HUES6 (cell line): ENCODE measurements at regions not wholly inside any gene's neighbourhood (a gene's known extent, or its start where the extent isn't known, plus 50 kb on each side); places are given as distances from the start of the nearest gene placed in this dataset.

ENCODE experiments used
- H3K27ac ChIP-seq: 2 replicates; pipeline ENCODE4 v1.7.0; 2013; ENCODE audit warnings: low read depth, mild to moderate bottlenecking, low read length, inconsistent platforms
- H3K27me3 ChIP-seq: 2 replicates; pipeline ENCODE4 v1.6.1; 2013; ENCODE audit warnings: low read length; ENCODE audit not compliant: control insufficient read depth, insufficient read depth
- H3K36me3 ChIP-seq: 2 replicates; pipeline ENCODE4 v1.6.1; 2013; ENCODE audit warnings: low read length; ENCODE audit not compliant: control insufficient read depth, insufficient read depth
- H3K4me1 ChIP-seq: 2 replicates; pipeline ENCODE4 v1.6.1; 2013; ENCODE audit warnings: low read length; ENCODE audit not compliant: control insufficient read depth, insufficient read depth
- H3K4me3 ChIP-seq: 2 replicates; pipeline ENCODE4 v1.5.1; 2013; ENCODE audit warnings: low read depth, low read length
- H3K9ac ChIP-seq: one replicate; pipeline ENCODE4 v1.6.1; 2013; ENCODE audit warnings: mild to moderate bottlenecking, low read length
- H3K9me3 ChIP-seq: 2 replicates; pipeline ENCODE4 v1.6.1; 2013; ENCODE audit warnings: low read depth, low read length; ENCODE audit not compliant: control insufficient read depth, insufficient read depth

DNA sequence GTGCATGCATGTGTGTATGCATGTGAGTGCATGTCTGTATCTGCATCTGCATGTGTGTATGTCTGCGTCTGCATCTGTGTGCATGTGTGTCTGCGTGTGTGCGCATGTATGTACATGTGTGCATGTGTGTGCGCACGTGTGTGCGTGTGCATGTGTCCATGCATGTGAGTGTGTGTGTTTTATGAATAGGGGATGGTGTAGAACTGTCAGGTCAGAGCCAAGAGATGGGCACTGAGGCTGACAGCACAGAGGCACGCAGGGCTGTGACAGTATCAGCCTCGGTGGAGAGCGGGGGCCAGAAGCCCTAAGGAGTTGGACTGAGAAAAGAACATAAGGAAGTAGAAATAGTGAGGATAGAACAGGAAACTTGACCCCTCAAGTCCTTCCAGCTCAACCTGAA lies 494.0 kb upstream of the MYT1L start:
- no peak overlapping the region for H3K4me3 ChIP-seq
- no peaks in the 10 kb centered on the region for H3K4me1 ChIP-seq
- peaks cover 4% of the 10 kb centered on the region for H3K9me3 ChIP-seq
- H3K27ac ChIP-seq: no peak overlapping the region
- H3K36me3 ChIP-seq: no peaks in the 10 kb centered on the region
- no peaks in the 10 kb centered on the region for H3K27me3 ChIP-seq
- no peak overlapping the region for H3K9ac ChIP-seq

DNA sequence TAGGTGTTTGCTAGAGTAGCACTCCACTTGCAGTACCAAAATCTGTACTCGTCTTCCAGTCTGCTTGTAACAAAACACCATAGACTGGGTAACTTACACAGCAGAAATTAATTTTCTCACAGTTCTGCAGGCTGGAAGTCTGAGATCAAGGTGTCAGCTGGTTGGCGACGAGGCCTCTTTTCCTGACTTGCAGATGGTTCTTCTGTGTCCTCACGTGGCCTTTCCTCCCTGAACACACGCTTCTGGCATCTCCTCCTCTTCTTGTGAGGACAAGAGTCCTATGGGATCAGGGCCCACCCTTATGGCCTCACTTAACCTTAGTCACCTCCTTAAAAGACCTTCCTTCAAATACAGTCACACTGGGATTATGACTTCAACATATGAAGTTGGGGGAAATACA lies 493.5 kb upstream of the MYT1L start:
- Histone ChIP-seq H3K27me3 (no peaks in the 10 kb centered on the region), H3K4me1 (no peaks in the 10 kb centered on the region), H3K27ac (no peak overlapping the region), H3K4me3 (no peak overlapping the region), H3K36me3 (no peaks in the 10 kb centered on the region), H3K9ac (no peak overlapping the region), H3K9me3 (peaks cover 4% of the 10 kb centered on the region)

DNA sequence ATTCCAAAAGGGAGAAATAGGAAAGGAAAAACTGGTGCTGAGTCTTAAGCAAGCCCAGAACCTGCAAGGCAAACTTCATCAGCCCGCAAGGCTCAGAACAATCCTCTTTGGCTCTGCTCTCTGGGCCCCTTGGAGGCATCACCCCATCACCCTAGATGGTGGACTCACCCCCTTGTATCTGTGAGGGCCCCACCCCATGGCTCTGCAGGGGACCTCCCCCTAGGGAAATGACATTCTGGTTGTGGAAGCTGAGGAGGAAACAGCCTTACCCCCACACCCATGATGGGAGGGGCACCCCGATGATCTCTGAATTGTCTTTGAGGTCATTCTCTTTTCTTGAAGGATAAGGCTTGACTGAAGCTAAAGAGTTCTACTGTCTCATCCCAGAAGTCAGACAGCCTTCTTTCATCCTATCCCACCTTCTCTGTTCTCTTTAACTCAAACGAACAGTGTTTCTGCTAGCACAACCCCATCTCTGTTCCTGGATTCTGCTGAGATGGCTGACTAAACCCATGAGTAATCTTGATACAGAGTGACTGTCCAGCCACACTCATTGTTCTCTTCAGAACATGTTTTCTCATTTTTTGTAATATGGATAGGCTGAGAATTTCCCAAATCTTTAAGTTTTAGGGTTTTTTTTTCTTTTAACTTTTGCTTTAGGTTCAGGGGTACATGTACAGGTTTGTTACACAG lies 492.1 kb upstream of the MYT1L start:
- Histone ChIP-seq H3K27ac (no peak overlapping the region), H3K36me3 (no peaks in the 10 kb centered on the region), H3K27me3 (no peaks in the 10 kb centered on the region), H3K4me3 (no peak overlapping the region), H3K9ac (no peak overlapping the region), H3K4me1 (no peaks in the 10 kb centered on the region), H3K9me3 (peaks cover 4% of the 10 kb centered on the region)

DNA sequence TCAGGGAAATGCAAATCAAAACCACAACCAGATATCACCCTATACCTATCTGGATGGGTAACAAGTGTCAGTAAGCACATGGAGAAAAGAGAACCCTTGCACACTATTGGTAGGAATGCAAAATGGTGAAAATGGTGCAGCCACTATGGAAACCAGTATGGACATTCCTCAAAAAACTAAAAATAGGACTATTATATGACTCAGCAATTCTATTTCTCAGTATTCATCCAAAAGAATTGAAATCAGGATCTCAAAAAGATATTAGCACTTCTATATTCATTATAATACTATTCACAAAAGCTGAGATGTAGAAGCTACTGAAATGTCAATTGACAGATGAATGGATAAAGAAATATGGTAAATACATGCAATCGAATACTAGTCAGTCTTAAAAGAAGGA lies 491.1 kb upstream of the MYT1L start:
- Histone ChIP-seq H3K9ac (no peak overlapping the region), H3K27ac (no peak overlapping the region), H3K4me1 (no peaks in the 10 kb centered on the region), H3K9me3 (peaks cover 4% of the 10 kb centered on the region), H3K27me3 (no peaks in the 10 kb centered on the region), H3K36me3 (no peaks in the 10 kb centered on the region), H3K4me3 (no peak overlapping the region)

DNA sequence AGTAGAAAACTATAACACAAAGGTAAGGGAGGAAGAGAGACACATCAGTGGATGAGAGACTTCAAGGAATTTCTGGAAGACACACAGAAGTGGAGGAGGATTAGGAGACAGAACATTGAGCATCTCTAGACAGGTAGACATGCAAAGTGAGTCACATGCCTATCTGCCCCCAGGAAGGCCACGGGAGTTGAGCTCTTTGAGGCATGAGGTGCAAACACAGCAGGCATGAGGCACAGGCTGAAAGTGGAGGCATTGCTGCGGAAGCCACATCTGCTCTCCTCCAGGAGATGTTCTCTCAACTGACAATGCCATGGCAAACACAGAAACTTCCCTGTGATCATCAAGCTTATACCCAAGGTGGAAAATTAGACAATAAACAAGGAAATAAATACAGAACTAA lies 481.6 kb upstream of the MYT1L start:
- Histone ChIP-seq H3K4me3 (no peak overlapping the region), H3K36me3 (no peaks in the 10 kb centered on the region), H3K27ac (no peak overlapping the region), H3K4me1 (no peaks in the 10 kb centered on the region), H3K27me3 (no peaks in the 10 kb centered on the region), H3K9me3 (peaks cover 14% of the 10 kb centered on the region), H3K9ac (no peak overlapping the region)

DNA sequence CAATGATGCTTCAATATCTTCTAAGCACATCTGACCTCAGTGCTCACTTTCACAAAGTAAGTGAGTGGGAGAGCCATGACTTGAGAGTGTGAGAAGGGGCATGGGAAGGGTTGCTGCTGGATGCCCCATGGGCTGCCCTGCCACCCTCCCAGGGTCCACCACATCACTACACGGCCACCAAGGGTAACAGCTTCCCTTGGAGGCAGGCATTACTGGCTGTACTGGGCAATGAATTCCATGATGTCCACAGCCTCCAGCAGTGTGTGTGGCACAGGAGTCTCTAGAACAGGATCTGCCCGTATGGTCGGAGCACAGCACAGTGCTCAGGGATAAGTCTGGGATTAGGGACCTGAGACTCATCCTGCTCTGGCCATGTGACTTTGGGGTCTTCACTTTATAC lies 481.0 kb upstream of the MYT1L start:
- H3K4me1 ChIP-seq: no peaks in the 10 kb centered on the region
- peaks cover 14% of the 10 kb centered on the region for H3K9me3 ChIP-seq
- no peaks in the 10 kb centered on the region for H3K27me3 ChIP-seq
- H3K9ac ChIP-seq: no peak overlapping the region
- H3K36me3 ChIP-seq: no peaks in the 10 kb centered on the region
- H3K4me3 ChIP-seq: no peak overlapping the region
- H3K27ac ChIP-seq: no peak overlapping the region

DNA sequence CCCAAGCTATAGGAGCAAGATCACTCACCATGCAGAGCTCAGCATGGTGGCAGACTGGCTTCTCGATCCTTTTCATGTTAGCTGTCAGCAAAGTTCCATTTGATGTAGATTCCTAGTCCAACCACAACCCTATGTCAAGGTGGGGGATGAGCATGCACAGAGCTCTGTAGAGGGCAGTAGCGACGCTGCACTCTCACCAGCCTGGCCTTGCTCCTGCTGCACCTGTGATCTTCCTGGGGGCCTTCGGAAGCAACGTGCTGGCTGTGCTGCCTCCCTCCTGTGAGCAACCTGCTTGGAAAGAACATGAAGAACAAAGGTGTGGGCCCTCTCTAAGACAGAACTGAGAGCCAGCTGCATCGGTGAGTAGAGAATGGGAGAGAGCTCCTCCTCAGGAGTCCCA lies 479.4 kb upstream of the MYT1L start:
- no peak overlapping the region for H3K9ac ChIP-seq
- no peaks in the 10 kb centered on the region for H3K36me3 ChIP-seq
- H3K4me1 ChIP-seq: no peaks in the 10 kb centered on the region
- no peak overlapping the region for H3K4me3 ChIP-seq
- no peak overlapping the region for H3K27ac ChIP-seq
- peaks cover 14% of the 10 kb centered on the region for H3K9me3 ChIP-seq
- H3K27me3 ChIP-seq: no peaks in the 10 kb centered on the region

DNA sequence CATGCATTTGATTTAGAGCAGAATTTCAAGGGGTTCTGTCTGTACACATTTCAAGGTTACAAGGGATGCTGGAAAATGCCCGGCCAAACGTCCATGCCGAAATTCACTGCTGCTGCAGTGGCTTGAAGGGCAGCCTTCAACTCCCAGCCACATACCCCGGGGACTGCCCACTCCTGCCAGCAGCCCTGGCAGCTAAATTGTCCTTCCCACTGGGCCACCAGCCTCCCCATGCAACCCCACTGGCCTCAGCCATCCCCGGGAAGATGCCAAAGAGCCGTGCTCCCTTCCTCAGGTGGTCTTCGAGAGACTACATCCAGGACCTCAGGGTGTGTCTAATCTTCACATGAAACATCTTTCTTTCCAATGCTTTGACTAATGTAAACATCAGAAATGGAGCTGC lies 478.7 kb upstream of the MYT1L start:
- H3K36me3 ChIP-seq: no peaks in the 10 kb centered on the region
- no peak overlapping the region for H3K27ac ChIP-seq
- H3K4me1 ChIP-seq: no peaks in the 10 kb centered on the region
- no peak overlapping the region for H3K9ac ChIP-seq
- H3K27me3 ChIP-seq: no peaks in the 10 kb centered on the region
- no peak overlapping the region for H3K4me3 ChIP-seq
- peaks cover 14% of the 10 kb centered on the region for H3K9me3 ChIP-seq

DNA sequence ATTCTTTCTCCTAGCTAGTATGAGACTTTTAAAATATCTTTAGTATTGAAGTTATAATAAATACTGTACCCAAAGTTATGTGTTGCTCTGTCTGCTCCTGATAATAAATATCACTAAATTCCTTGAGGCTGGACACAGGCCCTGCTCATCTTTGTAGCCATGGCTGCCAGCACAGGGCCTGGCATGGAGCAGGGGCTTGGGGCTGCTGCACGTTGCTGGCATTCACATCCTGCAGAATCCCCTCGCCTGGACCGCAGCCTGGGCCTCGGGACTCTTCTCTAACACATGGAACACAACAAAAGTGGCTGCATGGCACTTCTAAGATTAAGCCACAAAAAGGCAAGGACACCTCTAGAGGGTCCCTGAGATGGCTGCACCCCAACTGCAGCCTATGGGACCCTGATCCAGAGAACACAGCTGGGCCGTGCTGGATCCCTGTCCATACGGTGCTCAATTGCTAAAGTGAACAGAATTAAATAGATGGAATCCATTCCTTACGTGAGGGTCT lies 477.5 kb upstream of the MYT1L start:
- no peak overlapping the region for H3K9ac ChIP-seq
- H3K27me3 ChIP-seq: no peaks in the 10 kb centered on the region
- no peak overlapping the region for H3K27ac ChIP-seq
- no peak overlapping the region for H3K4me3 ChIP-seq
- peaks cover 4% of the 10 kb centered on the region for H3K9me3 ChIP-seq
- no peaks in the 10 kb centered on the region for H3K4me1 ChIP-seq
- H3K36me3 ChIP-seq: no peaks in the 10 kb centered on the region

DNA sequence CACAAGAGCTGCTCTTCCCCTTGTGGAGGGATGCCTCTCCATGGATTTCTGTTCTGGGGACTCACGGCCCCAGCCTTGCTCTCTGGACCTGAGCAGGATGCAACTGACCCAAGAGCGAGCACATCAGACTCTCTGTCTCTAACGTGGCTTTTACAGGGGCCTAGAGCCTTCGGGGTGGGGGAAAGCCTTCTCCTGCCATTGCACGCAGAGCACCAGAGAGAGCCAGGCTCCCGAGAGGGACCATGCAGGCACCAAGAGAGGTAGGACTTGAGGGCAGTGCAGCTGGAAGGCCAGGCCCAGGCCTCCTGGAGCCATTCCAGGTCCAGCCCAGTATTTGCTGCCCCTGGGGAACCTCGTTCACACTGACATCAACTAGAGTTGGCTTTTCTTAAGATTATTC lies 475.6 kb upstream of the MYT1L start:
- no peak overlapping the region for H3K9ac ChIP-seq
- H3K9me3 ChIP-seq: peaks cover 14% of the 10 kb centered on the region
- H3K4me1 ChIP-seq: no peaks in the 10 kb centered on the region
- no peak overlapping the region for H3K27ac ChIP-seq
- H3K36me3 ChIP-seq: no peaks in the 10 kb centered on the region
- H3K4me3 ChIP-seq: no peak overlapping the region
- no peaks in the 10 kb centered on the region for H3K27me3 ChIP-seq

DNA sequence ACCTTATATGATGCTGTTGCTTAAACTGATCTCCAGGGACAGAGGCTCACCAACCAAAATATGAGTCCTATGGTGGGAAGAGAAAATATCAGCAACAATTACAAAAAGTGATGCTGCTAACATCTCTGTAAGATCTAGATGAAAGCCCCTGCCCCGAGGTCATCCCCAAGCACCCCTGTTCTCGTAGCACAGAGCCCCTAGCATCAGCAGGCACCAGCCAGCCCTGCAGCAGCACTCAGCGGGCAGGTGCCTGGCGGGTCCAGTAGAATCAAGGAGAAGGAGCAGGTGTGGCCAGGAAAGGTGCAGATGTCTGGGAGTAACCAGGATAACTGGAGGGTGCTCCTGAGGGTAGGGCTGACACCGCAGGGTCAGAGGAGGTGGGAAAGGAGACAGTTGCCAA lies 474.2 kb upstream of the MYT1L start:
- H3K4me3 ChIP-seq: no peak overlapping the region
- peaks cover 26% of the 10 kb centered on the region for H3K9me3 ChIP-seq

More for the DNA sequence above, 474.2 kb upstream of the MYT1L start:
- H3K36me3 ChIP-seq: no peaks in the 10 kb centered on the region
- H3K9ac ChIP-seq: no peak overlapping the region
- H3K4me1 ChIP-seq: no peaks in the 10 kb centered on the region
- no peak overlapping the region for H3K27ac ChIP-seq
- no peaks in the 10 kb centered on the region for H3K27me3 ChIP-seq
